ENCODE measurements at regions not wholly inside any gene's neighbourhood (a gene's known extent, or its start where the extent isn't known, plus 50 kb on each side); places are given as distances from the start of the nearest gene placed in this dataset.

- TF ChIP-seq YY1 (IDR thresholded peaks at IDR 0.05; ENCODE audit: extremely low read depth, insufficient replicate concordance, low read depth, low read length) (no peak), SRF (IDR thresholded peaks at IDR 0.05; ENCODE audit: low read depth) (no peak), JUND (IDR thresholded peaks at IDR 0.05) (no peak), EZH2phosphoT487 (IDR thresholded peaks at IDR 0.05; ENCODE audit: borderline replicate concordance) (no peak), CTCF (IDR thresholded peaks at IDR 0.05 in 2 of 3, conservative IDR thresholded peaks at IDR 0.05 in 1 of 3; ENCODE audit: borderline replicate concordance in 1 of 3, insufficient read depth in 1 of 3, low read depth in 2 of 3, low read length in 2 of 3) (no peak), FOSL1 (IDR thresholded peaks at IDR 0.05; ENCODE audit: low read depth) (no peak), POLR2A (IDR thresholded peaks at IDR 0.05; ENCODE audit: borderline replicate concordance, extremely low read depth, insufficient read depth, insufficient read length) (no peak)
These were observed 86.0 kb downstream of the RFLNA start for GRCh38 chr12:124380796-124381455.
